Embryonic facial prominence (tissue), 1 donor: ENCODE measurements at regions not wholly inside any gene's neighbourhood (a gene's known extent, or its start where the extent isn't known, plus 50 kb on each side); places are given as distances from the start of the nearest gene placed in this dataset.

Source experiments
- DNase-seq: peaks from one replicate; pipeline ENCODE4 v3.0.0-alpha.2; 2016; ENCODE audit errors: extremely low spot score

DNA sequence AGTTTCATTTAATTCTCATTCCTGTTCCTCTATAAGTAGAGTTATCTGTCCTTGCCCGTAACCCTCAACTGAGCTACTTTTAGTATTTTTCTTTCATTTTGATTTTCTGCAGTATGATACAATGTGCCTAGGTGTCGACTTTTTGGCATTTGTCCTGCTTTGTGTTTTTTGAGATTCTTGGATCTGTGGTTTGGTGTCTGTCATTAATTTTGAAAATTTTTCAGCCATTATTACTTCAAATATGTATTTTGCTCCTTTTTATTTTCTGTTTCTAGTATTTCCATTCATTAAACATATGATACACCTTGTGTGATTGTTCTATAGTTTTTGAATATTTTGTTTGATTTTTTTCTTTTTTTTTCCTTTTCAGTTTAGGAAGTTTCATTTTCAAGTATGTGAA lies 598.9 kb downstream of the SPOCK3 start:
- DNase-seq, result no peak

DNA sequence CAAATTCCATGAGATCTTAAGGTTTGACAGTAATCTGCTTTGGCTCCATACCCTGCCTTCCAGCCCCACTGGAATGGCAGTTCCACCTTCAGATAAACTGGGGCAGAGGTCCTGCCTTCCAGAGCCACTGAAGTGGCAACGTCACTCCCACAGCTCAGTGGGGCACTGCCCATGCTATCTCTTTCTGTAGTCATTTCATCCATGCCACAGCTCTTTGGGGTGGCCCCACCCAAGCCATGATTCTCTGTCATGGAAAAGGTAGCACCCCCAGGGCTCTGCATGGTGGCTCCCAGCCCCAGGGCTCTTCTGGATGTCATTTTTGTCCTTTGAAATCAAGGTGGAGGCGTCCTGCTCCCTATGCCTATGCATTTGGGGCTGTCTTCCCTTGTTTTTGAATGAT lies 596.5 kb downstream of the SPOCK3 start:
- no peak for DNase-seq

DNA sequence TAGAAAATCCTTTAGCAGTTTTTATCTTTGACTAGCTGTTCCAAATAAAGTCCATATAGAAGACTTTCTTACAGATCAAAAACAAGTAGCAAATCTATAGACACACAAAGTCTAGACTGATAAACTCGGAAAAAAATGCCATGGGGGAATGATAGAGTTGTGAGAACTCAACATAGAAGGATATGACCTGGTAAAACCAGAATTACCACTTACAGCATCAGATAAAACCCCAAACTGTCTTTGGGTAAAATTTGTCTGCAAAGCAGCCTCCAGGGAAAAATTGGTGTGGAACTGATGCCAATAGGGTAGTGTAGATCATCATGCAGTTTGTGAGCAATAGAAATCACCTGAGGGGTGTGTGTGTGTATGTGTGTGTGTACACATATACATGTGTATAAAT lies 579.1 kb downstream of the SPOCK3 start:
- no peak for DNase-seq

DNA sequence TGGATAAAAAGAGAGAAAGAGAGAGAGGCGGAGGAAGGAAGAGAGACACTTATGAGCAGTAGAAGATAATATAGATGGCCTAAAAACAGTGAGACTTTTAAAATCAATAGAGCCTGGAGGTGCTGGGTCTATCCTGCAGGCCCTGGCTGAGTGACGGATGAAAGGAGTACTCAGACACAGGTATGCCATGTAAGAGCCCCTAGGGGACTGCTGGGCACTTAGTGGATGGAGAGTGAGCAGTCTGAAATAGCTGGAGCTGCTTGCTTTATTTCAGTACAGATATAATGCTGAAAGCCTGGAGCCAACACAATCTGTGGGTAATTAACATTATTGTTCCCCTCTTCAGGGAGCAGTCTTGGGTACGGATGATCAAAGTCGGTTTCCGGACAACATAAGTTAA lies 578.6 kb downstream of the SPOCK3 start:
- no peak for DNase-seq

DNA sequence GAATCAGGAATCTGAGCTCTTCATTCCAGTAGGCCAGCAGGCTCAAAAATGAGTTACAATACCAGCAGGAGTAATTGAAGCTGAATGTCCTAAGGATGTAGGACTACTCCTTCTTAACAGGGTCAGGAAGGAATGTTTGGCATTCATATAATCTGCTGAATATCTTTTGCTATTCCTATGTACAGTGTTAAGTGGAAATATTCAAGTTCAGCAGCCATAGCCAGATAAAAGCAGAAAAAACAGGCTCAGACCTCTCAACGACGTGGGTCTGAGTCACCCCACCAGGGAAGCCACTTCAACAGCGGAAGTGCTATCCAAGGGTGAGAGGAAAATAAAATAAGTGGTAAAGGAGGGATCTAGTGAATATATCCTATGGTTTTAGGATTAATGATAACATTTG lies 577.0 kb downstream of the SPOCK3 start:
- DNase-seq, result no peak

DNA sequence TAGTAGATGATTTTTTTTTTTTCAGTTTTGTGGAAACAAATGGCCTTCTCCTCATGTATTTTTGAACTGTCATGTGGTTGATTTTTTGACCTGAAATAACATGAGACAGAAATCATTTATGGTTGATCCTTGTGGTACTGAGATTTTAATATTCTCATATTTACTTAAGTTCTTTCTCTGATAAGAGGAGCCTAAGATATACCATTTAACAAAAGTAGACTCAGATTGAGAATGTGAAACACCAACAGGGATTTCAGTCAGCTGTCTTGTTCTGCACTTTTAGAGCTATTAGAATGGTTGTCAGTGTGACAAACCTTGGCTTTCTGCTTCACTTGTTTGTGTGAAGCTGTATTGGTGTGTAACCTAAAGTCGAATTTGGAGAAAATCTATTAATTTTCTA lies 575.7 kb downstream of the SPOCK3 start:
- DNase-seq, result no peak

DNA sequence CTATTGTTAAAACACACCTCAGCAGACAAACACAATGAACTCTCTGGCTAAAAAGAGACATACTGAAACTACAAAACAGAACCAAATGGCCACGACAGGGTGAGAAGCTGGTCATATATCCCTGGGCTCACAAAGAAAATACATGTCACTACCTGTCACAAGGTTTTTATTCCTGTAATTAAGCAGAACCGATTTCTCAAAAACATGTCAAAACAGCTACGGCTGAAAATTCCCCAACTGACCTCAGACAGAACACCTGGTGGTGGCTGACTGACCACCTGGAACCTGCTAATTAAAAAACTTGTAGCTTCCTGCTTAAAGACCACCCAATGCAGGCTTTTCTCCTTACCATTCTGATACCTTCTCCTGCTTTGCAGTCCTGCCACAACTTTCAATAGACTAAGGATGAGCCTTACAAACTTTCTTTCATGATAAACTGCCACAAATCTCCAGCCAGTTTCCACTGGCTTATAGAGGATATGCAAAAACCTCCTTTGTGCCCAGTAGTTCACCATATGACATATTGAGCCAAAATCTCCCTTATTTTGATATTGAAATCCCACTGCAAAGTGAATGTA lies 571.9 kb downstream of the SPOCK3 start:
- no peak for DNase-seq

DNA sequence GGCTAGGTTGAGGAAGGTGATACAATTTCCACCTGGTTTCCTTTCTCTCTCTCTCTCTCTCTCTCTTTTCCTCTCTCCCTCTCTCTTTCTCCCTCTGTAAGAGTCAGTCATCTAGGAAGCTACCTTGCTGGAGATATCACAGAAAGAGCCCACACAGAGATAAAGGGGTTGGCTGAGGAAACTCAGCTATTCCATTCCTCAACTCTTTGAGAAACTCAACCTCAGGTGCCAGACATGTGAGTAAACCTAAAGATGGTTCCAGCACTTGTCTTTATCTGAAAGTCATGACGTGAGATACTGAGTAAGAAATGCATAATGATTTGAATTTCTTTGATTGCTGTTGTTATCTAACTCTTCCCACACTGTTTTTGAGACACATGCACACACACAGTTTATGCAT lies 564.0 kb downstream of the SPOCK3 start:
- no peak for DNase-seq

DNA sequence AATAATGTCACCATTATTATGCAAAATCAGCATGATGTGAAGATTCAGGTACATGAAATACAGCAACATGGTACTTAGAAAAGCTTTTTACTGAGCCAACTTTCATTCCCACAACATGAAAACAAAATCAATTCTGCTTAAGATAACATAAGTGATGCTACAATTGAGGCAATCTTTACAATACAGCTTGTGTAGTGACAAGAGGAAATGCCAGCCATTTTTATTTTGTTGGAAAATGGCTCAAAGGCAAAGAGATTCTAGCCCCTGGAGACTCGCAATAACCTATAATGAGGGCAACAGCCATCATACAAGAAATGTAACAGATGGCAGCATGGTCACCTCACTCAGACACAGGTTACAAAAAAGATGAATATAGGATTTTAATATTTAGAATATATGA lies 560.4 kb downstream of the SPOCK3 start:
- no peak for DNase-seq

DNA sequence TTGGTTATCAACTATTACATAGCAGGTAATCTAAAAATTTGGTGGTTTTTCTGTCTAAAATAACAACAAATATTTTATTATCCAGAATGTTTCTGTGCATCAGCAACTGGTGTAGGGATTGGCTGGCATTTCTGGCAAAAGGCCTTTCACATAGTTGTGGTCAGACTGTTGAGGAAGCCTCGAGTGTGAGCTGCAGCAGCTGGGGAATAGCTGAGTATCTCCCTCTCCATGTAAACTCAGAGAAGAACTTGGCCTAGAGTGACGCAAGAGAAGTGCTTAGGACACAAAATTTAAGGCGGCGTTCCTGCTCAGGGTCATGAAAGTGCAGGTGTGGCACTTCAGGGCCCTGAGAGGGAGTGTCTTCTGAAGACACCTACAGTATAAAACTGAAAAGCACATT lies 558.9 kb downstream of the SPOCK3 start:
- no peak for DNase-seq

DNA sequence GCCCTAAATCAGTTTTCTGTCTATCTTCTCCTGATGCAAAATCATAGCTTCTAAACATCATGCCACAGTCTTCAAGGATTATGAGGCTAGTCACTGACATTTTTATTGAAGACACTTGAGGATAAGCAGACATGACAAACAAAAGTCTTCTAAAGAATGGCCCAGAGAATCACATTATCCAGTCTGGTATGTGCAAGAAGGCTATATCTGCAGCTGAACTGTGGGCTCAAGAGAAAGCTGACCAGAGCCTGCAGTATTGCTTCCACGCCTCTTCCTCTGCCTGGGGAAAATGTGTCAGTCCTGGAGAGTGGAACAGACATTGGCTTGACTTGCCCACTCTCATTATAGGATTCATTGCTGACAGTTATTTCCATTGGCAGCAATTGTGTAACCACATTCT lies 553.5 kb downstream of the SPOCK3 start:
- no peak for DNase-seq

DNA sequence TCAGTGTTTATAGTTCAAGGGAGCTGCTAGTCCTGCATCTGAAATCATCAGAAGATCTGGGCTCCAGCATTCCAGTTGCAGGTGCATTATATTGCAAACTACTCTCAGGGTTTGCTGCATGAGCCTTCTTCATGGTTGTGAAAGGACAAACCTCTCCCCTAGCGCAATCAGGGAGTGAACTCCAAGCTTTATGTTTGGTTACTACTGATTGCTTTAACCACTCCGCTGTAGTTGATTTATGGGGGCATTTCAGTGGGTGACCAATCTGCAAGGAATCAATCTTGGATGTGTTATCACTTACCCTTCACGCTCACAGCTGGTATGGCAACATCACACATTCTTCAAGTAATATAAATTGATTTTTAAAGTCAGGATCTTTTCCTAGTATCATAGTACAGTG lies 552.1 kb downstream of the SPOCK3 start:
- DNase-seq, result no peak
